DND-41 (cell line): ENCODE measurements at regions not wholly inside any gene's neighbourhood (a gene's known extent, or its start where the extent isn't known, plus 50 kb on each side); places are given as distances from the start of the nearest gene placed in this dataset.

Experiments used
- EZH2 ChIP-seq: IDR thresholded peaks from 3 replicates; pipeline ENCODE4 v1.6.1; 2012; ENCODE audit warnings: borderline replicate concordance, low read depth, mild to moderate bottlenecking, moderate library complexity, low read length, inconsistent platforms; ENCODE audit not compliant: severe bottlenecking
- TF ChIP-seq, protein P1 (sequence below): IDR thresholded peaks from 2 replicates; pipeline ENCODE4 v1.5.1; 2012; ENCODE audit warnings: borderline replicate concordance, low read length, moderate library complexity, mild to moderate bottlenecking; ENCODE audit not compliant: poor library complexity, severe bottlenecking; ENCODE audit errors: extremely low read depth

DNA sequence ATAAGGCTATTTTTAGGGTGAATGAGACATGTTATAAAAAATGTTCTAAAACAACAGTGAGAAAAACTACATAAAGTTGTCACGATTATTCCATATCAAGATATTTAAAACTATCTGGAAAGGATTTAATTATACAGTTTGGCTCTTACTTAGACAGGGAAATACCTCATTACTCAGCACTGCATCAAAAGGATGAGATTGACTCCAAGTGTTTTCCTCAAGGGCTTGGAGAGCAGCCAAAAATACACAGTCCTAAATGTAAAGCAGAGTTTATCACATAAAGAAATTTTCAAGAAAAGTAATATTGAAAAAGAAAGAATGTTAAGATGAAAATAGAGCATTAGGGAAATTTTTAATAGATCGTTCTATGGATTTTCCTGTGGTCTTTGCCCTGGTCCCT is 285.5 kb upstream of the NETO1 start:
- no peak for TF ChIP-seq EZH2
- TF ChIP-seq, protein P1, sequence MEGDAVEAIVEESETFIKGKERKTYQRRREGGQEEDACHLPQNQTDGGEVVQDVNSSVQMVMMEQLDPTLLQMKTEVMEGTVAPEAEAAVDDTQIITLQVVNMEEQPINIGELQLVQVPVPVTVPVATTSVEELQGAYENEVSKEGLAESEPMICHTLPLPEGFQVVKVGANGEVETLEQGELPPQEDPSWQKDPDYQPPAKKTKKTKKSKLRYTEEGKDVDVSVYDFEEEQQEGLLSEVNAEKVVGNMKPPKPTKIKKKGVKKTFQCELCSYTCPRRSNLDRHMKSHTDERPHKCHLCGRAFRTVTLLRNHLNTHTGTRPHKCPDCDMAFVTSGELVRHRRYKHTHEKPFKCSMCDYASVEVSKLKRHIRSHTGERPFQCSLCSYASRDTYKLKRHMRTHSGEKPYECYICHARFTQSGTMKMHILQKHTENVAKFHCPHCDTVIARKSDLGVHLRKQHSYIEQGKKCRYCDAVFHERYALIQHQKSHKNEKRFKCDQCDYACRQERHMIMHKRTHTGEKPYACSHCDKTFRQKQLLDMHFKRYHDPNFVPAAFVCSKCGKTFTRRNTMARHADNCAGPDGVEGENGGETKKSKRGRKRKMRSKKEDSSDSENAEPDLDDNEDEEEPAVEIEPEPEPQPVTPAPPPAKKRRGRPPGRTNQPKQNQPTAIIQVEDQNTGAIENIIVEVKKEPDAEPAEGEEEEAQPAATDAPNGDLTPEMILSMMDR = no peak
